ENCODE measurements at regions not wholly inside any gene's neighbourhood (a gene's known extent, or its start where the extent isn't known, plus 50 kb on each side); places are given as distances from the start of the nearest gene placed in this dataset.

DNA sequence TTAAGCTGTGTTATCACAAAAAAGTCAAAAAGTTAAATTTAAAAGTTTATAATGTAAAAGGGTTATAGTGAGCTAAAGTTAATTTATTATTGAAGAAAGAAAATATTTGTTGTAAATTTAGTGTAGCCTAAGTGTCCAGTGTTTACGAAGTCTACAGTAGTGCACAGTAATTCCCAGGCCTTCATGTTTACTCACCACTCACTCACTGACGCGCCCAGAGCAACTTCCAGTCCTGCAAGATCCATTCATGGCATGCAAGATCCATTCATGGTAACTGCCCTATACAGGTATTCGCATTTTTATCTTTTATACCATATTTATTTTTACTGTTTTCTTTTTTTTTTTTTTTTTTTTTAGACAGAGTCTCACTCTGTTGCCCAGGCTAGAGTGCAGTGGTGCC lies 69.5 kb downstream of the TPRA1 start:
- Histone ChIP-seq H3K9me3 (peaks cover 0 to 6% (median 3%) of the 10 kb centered on the region in 3 donors), H3K4me1 (no peaks in the 10 kb centered on the region), H3K27me3 (peaks cover 0 to 5% of the 10 kb centered on the region in 2 donors), H3K36me3 (no peaks in the 10 kb centered on the region), H3K4me3 (no peak overlapping the region), H3K27ac (no peak overlapping the region)
- TF ChIP-seq, protein P1, sequence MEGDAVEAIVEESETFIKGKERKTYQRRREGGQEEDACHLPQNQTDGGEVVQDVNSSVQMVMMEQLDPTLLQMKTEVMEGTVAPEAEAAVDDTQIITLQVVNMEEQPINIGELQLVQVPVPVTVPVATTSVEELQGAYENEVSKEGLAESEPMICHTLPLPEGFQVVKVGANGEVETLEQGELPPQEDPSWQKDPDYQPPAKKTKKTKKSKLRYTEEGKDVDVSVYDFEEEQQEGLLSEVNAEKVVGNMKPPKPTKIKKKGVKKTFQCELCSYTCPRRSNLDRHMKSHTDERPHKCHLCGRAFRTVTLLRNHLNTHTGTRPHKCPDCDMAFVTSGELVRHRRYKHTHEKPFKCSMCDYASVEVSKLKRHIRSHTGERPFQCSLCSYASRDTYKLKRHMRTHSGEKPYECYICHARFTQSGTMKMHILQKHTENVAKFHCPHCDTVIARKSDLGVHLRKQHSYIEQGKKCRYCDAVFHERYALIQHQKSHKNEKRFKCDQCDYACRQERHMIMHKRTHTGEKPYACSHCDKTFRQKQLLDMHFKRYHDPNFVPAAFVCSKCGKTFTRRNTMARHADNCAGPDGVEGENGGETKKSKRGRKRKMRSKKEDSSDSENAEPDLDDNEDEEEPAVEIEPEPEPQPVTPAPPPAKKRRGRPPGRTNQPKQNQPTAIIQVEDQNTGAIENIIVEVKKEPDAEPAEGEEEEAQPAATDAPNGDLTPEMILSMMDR (IDR thresholded peaks at IDR 0.05): no peak
- DNase-seq: no peak
- intact Hi-C loops (cut with DNase I; ENCODE audit: low total_unique reads): no loop called here

DNA sequence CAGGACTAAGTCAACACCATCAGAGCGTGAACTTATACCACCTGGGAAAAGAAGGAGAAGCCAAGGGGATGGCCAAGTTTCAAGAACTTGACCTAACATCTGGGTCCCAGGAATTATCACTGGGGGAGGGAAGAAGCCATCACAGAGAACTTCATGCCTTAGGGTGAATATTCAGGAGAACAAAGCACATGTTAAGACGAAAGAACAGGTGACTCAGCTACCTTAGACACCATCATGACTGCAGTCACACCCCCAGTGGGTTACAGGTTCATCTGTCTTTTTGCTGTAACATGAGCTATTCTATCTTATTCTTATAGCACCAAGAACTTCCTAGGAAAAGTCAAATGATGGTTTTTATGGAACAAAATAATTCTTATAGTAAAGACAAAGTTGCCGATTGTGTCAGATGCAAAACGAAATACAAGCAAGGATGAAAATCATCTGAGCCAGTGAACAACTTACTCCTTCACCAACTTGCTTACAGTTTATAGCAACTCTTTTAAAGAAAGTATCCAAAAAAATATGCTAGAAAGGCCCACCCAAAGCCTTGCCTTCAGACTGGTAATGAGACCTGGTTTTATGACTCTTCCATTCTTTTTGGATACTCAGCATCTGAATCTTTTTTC lies 72.0 kb downstream of the TPRA1 start:
- H3K27me3 ChIP-seq: no peaks in the 10 kb centered on the region
- no peak overlapping the region for H3K4me3 ChIP-seq
- H3K36me3 ChIP-seq: no peaks in the 10 kb centered on the region
- H3K4me1 ChIP-seq: no peaks in the 10 kb centered on the region
- peaks cover 0 to 6% (median 3%) of the 10 kb centered on the region in 3 donors for H3K9me3 ChIP-seq
- TF ChIP-seq, protein P1 (IDR thresholded peaks at IDR 0.05): no peak
- intact Hi-C loops (cut with DNase I; ENCODE audit: low total_unique reads): no loop called here
- no peak overlapping the region for H3K27ac ChIP-seq
- no peak for DNase-seq

GRCh38 chr3:127512256-127512655 lies 78.3 kb downstream of the TPRA1 start:
- DNase-seq: no peak
- no peaks in the 10 kb centered on the region for H3K36me3 ChIP-seq
- intact Hi-C loops (cut with DNase I; ENCODE audit: low total_unique reads): no loop called here
- H3K27ac ChIP-seq: no peak overlapping the region
- no peaks in the 10 kb centered on the region for H3K9me3 ChIP-seq
- H3K4me1 ChIP-seq: no peaks in the 10 kb centered on the region
- no peak overlapping the region for H3K4me3 ChIP-seq
- no peaks in the 10 kb centered on the region for H3K27me3 ChIP-seq
- TF ChIP-seq, protein P1 (IDR thresholded peaks at IDR 0.05): no peak

- peaks cover 0 to 30% (median 4%) of the 10 kb centered on the region in 3 donors for H3K9me3 ChIP-seq
These were observed 89.4 kb downstream of the TPRA1 start for GRCh38 chr3:127501177-127501576.

GRCh38 chr3:127497676-127498075 lies 92.9 kb downstream of the TPRA1 start:
- Histone ChIP-seq H3K27me3 (peaks cover 0 to 5% of the 10 kb centered on the region in 2 donors), H3K4me3 (no peak overlapping the region), H3K36me3 (no peaks in the 10 kb centered on the region), H3K4me1 (no peaks in the 10 kb centered on the region), H3K27ac (no peak overlapping the region), H3K9me3 (peaks cover 0 to 23% (median 0%) of the 10 kb centered on the region in 3 donors)
- intact Hi-C loops (cut with DNase I; ENCODE audit: low total_unique reads): no loop called here
- TF ChIP-seq, protein P1 (IDR thresholded peaks at IDR 0.05): no peak
- DNase-seq: no peak

More at GRCh38 chr3:127501177-127501576, 89.4 kb downstream of the TPRA1 start:
- no peak for DNase-seq
- intact Hi-C loops (cut with DNase I; ENCODE audit: low total_unique reads): no loop called here
- Histone ChIP-seq H3K27me3 (peaks cover 0 to 4% of the 10 kb centered on the region in 2 donors), H3K27ac (no peak overlapping the region), H3K4me3 (no peak overlapping the region), H3K4me1 (no peaks in the 10 kb centered on the region), H3K36me3 (no peaks in the 10 kb centered on the region)
- TF ChIP-seq, protein P1 (IDR thresholded peaks at IDR 0.05): no peak
